Stimulated activated CD8-positive, alpha-beta memory T cell treated with anti-CD3 and anti-CD28 coated beads, Interleukin-7, amount 100 ng/mL, for 48 hours (primary cell): ENCODE measurements at regions not wholly inside any gene's neighbourhood (a gene's known extent, or its start where the extent isn't known, plus 50 kb on each side); places are given as distances from the start of the nearest gene placed in this dataset.

Source experiments
- DNase-seq, 2 donors: peaks; one replicate each; pipeline ENCODE4 v3.0.0-alpha.2; 2020; ENCODE audit warnings: low read depth in 1 of 2; ENCODE audit errors: extremely low read depth in 1 of 2

DNA sequence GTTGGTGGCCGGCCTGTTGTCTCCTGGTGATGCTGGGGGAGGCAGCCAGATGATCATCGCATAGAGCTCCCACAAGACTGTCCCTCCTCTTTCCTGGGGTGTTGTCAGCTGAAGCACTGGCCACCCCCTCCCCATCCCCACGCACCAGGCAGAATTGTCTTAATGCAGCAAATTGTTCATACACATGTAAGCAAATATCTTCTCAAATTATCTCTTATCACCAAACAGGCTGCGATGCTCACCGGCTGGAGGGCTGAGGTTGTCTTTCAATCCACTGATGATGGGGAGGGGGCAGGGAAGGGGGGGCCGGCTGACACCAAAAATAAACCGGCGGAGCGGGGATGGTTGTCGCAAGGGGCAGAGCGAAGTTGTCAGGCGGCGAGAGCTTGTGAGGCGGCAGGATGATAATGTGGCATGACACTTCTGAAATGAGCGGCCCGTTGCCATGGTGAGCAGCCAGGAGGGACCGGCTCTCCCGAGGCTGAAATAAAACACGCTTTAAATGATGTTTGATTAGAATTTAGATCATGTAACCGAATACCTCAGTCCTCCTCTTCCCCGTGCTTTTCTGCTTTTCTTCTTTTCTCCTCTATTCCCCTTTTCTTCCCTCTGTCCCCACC, 59.8 kb downstream of the MRM1 start:
- no peak for DNase-seq

DNA sequence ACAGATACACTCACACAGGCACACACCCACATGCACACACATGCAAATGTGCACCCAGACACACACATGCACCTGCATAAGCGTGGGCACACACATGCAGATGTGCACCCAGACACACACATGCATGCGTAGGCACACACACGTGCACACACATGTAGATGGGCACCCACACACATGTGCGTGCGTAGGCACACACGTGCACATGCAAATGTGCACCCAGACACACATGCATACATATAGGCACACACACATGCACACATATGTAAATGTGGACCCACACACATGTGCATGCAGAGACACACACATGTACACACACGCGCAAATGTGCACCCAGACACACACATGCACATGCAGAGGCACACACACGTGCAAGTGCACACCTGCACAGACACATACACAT, 60.3 kb downstream of the MRM1 start:
- no peak for DNase-seq

DNA sequence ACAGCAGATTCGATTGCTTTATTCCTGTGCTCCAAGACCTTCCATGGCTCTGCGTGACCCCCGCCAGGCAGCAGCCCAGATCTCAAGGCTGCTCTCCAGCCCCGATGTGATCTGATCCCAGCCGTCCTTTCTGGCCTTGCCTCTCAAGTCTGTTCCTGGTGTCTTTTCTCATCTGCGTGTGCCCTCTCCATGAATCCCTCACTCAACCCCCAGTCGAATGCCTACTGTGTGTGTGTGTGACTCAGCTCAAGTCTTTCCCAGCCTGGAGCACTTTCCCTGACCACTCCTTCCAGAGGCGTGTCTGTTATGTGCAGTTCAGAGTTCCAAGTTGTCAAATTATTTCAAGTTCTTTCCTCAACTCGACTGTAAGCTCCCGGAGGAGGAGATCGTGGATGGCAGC, 64.0 kb downstream of the MRM1 start:
- no peak for DNase-seq

DNA sequence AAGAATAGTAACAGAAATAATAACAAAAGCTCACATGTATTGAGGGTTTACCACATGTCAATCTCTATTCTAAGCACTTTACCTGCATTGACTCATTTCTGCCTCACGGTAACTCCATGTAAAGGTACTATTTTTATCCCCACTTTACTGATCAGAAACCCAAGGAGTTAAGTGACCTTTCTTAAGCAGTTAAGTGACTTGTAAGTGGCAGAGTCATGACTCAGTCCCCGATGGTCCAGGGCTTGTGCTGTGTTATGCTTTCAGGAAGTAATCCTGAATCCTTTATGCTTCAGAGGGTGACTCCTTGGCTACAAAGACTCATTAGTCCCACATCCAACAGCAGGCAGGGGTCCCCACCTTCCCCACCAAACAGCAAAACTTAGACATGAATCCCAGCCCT, 66.5 kb downstream of the MRM1 start:
- no peak for DNase-seq

DNA sequence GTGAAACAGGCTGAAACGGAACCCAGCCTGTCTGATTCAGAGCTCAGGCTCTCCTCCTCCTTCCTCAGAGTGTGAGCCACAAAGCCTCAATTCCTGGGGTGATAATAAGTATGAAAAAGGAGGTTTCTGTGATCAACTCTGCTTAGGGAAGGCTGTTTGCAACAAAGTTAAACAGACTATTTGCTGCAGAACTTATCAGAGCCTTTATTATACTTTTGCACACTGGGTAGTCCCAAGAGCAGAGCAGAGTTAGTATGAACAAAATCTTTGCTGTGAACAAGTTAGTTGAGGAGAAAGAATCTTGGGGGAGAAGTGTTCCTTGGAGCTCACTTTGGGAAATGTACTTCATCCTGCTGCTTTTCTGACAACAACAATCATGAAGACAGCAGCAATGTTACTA, 67.4 kb downstream of the MRM1 start:
- no peak for DNase-seq

DNA sequence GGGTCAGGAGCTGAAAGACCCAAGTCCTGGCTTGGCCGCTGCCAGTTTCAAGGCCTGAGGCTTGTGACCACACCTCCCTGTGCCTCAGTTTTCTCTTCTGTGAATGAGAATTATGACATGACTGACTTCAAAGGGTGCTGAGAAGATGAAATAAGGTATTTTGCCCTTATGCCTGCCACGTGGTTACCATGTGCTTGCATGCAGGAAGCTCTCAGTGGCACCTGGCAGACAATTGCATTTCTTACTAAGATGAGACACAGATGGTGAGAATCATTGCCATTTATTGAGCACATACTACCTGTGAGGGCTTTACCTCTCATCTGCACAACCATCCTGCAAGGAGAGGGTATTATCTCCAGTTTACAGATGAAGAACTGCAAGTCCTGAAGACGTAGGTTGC, 69.8 kb downstream of the MRM1 start:
- DNase-seq: no peak

DNA sequence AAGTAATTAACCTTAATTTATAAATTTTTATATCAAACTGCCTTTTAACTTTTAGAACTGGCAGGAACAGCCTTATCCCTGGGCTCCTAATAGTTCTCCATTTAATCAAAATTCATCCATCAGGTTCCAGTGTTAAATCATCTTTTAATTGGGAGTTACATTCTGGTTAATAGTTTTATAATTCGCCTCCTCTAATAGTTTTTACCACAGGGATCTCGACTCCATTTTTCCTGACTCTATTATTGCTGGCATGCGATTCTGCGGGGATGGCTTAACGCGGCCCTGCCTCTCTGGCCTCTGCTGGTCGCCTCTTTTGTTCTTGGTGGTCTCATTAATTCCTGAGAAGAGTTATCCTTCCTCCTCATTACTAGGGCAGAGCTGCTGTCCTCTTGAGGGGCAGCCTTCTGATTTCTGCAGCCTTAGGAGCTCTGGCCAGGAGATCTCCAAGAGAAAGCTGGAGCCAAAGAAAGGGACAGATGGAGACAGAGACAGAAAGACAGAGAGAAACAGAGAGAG, 71.1 kb downstream of the MRM1 start:
- no peak for DNase-seq

DNA sequence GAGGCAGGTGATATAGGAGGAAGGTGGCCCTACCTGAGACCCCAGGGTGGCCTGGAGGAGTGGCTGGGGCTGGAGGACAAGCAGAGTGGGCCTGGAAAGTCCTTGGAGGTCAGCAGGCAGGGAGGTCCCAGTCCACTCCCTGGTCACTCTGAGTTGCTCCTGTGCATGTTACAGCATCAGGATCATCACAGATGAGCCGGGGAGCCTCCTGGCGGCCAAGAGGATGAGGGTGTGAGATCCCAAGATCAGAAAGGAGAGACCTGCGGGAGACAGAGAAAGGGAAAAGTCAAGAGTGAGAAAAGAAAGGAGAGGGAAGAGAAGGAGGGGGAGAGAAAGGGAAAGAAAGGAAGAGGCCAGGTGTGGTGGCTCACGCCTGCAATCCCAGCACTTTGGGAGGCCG, 71.7 kb downstream of the MRM1 start:
- no peak for DNase-seq

DNA sequence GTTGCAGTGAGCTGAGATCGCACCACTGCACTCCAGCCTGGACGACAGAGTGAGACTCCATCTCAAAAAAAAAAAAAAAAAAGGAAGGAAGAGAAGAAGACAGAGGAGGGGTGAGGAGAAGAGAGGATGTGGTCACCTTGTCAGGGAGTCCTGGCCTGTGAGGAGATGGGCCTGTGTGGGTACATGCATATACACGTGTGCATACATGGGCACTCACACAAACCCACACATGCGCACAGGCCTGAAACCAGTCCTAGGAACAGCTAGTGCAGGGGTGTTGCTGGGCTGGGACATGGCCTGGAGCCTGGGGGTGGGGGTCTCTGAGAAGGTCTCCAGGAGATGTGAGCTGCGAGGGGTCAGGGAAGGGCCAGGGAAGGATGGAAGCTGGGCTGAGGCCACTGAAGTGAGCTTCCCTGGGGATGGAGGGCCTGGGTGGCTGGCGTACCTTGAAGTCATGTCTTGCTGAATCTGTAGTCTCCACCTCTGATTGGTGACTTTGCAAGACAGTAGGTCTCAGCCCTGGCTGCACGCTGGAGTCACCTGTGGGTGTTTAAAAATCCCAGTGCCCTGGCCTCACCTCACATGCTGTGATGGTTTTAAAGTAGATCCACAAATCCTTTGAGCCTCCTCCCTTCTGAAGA, 72.4 kb downstream of the MRM1 start:
- DNase-seq: no peak

DNA sequence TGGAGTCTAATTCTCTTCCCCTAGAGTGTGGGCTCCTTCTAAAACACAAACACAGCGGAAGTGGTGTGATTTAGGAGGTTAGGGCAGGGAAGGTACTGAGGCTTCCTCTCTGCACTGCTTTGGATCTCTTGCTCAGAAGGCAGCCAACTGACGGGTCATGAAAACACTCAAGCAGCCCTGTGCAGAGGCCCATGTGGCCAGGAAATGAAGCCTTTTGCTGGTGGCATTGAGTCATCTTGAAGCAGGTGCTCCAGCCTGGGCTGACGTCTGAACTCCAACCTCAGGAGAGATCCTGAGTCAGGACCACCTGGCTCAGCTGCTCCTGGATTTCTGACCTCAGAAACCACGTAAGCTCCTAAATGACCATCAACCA, 72.9 kb downstream of the MRM1 start:
- peak; percentile 8 to 27 for DNase-seq

DNA sequence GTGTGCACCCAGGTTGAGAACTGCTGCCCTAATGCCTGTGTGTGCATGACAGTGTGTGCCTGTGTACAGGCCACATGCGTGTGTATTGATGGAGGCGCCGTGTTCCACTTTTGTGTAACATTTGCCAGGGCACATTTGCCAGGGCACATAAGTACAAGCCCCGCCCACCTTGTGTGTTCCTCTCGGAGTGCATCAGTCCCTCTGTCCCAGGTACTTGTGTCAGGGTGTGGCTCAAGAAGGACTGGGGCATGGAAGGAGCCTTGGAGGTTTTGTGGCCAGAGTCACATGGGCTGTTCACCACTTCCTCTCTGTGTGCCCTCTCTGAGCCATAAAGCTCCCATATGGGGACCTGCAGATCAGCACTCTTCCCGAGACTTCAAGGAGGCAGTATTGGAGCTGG, 73.9 kb downstream of the MRM1 start:
- no peak for DNase-seq

DNA sequence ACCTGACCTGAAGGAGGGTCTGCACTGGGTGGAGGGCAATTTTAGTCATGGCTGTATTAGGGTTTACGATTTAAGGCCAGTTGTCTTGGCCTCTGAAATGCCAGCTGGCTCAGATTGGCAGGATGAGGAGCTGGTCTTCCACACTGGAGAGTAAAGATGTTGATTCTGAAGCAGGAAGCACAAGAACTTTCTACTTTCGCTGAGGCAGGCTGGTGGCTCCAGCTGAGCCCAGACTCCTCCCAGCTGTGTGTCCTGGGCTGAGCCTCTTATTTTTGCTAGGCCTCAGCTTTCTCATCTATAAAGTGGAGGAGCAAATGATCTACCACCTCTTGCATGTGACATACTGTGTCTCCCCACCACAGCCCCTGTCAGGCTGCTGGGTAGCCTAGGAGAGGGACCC, 74.4 kb downstream of the MRM1 start:
- DNase-seq: no peak

DNA sequence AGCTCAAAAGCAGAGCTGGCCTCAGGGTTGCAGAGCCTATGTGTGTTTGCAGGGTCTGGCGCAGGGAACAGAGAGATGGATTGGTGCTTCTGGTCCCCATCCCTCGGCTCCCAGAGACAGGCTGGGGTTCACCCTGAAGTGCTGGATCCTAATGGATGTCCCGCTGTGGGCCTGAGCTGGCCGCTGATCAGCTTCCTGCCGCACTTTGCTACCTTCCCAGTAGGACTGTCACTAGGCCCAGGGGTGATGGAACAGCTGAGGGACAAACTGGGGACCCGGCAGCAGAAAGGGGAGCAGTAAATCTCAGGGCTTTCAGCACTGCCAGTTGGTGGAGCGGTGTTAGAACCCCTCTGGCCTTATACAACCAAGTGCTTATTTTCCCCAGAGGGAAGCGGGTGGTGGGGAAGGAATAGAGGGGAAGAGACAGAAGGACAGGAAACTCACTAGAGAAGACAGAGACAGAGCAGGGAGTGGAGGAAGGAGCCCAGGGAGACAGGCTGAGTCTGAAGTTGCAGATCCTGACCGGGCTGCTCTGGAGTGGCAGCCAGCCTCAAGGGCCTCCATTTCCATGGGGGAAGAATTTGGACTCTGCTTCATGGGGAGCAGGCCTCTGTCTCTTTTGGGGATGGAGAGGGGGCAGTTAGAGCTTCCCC, 78.6 kb downstream of the MRM1 start:
- no peak for DNase-seq

DNA sequence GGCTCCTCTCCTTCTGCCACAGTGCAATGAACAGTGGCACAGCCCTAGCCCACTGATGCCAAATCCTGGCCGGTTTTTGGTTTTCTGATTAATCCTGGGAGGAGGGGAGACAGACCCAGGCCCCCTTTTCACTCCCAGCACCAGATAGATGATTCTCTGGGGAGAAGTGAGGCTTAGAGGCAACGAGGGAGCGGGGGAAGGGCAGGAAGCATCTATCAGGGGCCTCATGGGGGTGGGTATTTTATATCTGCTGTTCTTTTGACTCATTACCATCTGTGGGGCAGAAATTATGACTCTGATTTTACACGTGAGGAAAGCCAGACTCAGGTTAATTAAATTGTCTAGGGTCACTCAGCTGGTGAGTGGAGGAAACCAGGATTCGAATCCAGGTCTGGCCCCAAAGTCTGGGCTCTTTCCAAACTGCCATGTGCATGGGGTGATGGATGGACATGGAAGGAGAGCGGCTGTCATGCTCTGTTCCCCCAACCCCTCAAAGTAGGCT, 79.4 kb downstream of the MRM1 start:
- no peak for DNase-seq

DNA sequence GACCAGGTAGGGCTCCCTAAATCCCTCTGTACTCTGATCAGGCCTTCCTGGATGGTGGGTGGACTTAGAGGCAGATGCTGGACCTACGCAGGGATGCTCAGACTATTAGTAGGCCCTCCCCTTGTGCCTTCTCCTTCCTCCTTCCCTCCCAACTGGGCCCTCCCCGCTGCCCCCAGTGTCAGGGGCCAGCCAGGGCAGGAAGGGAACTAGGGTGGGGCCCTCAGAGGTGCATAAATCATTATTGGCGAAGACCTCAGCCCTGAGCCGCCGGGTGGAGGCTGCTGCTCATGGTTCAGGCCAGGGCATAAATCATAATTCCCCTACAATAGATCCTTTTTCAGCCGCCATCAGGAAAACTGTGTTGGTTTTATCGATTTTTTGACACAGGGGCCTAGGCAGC, 81.4 kb downstream of the MRM1 start:
- DNase-seq: no peak

DNA sequence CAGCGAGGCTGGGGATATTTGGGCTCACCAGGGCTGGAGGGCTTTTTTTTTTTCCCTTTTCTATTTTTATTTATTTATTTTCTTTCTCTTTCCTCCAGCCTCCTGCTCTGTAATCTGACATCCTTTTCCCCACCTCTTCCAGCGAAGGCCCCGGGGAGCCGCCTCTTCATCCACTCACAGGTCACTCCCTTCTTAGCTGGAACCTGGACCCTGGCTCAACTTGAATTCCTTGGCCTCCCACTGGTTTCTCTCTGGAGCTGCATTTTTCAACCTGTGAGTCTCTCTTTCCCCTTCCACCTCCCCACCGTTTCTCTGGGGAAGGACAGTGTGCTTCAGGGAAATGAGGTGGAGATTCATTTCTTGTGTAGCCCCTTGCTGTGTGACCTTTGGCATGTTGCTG, 82.0 kb downstream of the MRM1 start:
- DNase-seq: no peak

DNA sequence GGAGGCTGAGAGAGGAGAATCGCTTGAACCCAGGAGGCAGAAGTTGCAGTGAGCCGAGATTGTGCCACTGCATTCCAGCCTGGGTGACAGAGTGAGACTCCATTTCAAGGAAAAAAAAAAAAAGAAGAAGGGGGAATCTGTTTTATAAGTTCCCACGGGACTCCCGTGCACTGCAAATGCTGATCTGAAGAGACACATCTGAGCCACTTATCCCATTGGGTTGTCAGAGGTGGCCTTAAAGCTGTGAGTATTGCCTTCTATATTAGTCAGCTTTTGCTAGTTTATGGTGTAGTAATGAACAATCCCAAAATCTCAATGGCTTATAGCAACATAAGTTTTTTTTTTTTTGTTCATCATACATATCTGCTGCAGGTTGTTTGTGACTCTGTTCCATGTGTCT, 82.8 kb downstream of the MRM1 start:
- DNase-seq: no peak

DNA sequence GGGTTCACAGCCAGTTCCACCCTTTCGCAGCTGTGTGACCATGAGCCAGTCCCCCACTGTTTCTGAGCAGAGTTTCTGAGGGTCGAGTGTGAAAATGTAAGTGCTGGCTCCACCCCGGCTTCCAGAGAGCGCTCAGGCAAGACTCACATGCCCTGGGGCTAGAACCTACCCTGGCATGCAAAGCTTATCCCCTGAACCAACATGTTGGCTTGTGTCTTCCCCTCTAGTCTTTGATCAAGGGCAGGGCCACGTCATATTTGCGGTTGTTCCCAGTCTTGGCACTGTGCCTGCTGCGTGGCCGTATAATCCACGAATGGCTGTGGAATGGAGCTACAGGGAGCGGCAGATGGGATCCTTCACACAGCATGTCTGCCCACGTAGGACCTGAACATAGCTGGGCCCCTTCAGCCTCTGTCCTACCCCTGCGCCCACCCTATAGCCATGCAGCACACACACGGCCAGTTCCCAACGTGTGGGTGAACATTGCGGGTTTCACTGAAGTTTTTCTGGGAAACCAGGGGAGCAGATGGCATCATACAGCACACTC, 84.8 kb downstream of the MRM1 start:
- DNase-seq: no peak

DNA sequence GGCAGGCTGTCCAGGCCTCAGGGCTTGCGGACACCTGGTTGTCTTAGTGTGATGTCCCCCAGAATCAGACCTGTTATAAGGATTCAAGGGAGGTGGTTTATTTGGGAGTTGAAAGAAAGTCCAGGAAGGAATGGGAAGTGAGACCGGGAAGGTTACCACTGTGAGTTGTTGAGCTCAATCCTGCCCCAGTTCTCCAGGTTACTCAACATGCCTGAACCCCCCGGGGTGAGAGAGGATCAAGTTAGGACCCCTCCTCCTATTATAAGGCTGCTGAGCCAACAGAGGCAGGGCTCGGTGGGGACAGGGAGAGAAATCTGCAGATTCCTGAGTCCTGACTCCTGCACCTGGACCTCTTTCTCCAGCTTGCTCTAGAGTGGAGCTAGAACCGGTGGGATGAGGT, 86.4 kb downstream of the MRM1 start:
- no peak for DNase-seq

DNA sequence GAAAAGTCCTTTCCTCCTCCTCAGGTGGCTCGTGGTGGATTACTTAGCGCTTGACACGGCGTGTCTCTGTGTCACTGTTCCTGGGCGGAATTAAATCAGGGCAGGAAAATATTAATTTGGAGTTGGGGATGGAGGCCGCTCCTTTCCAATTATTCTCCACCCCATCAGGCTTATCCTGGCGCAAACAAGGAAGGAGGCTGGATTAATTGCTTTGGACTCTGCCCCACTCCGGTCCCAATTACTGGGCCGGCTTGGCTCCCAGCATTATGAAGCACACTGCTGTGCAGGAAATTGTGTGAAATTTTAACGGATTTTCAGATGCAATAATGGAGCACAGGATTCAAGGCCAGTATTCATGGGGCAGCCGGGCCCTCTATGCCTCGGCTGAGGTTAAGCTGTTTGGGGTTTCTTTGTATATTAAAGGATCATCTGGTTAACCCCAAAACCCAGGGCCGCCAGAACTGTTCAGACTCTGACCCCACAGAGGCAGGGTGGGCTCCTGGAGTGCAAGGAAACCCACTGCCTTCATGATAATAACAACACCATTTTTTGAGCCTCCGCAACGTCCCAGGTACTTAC, 87.8 kb downstream of the MRM1 start:
- DNase-seq: no peak

DNA sequence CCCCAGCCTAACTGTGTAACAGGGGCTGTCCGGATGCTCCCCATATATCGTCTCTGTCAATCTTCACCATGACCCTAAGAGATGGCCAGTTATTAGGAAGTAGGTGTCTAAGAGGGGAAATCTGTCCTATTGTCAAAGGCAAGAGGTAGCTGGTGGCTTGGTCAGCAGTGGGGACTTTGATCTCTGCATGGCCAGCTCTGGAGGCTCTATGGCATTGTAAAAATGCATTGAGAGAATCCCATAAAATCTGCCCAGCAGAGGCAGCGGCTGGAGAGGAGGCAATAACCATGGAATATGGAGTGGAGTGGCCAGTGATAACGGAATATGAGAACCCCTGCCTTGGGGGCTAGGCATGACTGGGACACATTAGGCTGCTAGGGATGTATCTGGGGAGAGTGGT, 88.8 kb downstream of the MRM1 start:
- DNase-seq: no peak

DNA sequence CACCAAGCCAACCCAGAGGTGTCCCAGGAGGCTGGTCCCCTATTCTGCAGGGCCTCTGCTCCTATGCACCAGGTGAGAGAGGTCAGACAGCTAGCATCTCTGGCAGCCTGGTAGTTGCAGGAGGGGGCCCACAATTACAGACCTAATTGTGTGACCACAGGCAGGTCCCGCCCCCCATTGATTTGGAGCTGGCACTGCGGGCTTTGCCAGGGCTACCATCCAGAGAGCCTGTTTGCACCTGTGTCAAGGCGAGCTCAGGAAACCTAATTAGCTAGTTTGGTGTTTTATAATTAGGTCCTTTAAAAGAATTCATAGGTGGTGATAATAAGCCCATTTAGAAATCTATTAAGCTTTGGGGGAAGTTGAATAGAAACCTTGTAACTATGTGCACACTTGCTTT, 90.2 kb downstream of the MRM1 start:
- no peak for DNase-seq
